Gastroesophageal sphincter (tissue), 4 donors: ENCODE measurements at regions not wholly inside any gene's neighbourhood (a gene's known extent, or its start where the extent isn't known, plus 50 kb on each side); places are given as distances from the start of the nearest gene placed in this dataset.

Experiments used
- ATAC-seq: fragments of 150-250 bp; one replicate; pipeline ENCODE4 v1.9.1; 2016; ENCODE audit warnings: mild to moderate bottlenecking, moderate library complexity
- H3K27ac ChIP-seq, 4 donors: fragments of 200-600 bp; sonication (generic) in 3 of 4; 1 replicate in 3 of 4; 2 replicates in 1 of 4; pipeline ENCODE4 v1.5.1; 2016 to 2019
- H3K27me3 ChIP-seq: fragments of 200-600 bp; sonication (generic); one replicate; pipeline ENCODE4 v1.5.1; 2019
- H3K36me3 ChIP-seq, 2 donors: fragments of 200-600 bp; sonication (generic); one replicate each; pipeline ENCODE4 v1.5.1; 2019; ENCODE audit warnings: control low read depth in 1 of 2
- H3K4me1 ChIP-seq, 3 donors: fragments of 200-600 bp; sonication (generic); 1 replicate in 2 of 3; 2 replicates in 1 of 3; pipeline ENCODE4 v1.5.1; 2016 to 2019; ENCODE audit warnings: control low read depth in 2 of 3
- H3K4me3 ChIP-seq, 2 donors: fragments of 200-600 bp; sonication (generic); one replicate each; pipeline ENCODE4 v1.5.1; 2019; ENCODE audit warnings: mild to moderate bottlenecking in 1 of 2, moderate library complexity in 1 of 2
- H3K9me3 ChIP-seq, 3 donors: fragments of 200-600 bp; sonication (generic); one replicate each; pipeline ENCODE4 v1.5.1; 2017 to 2019; ENCODE audit warnings: control low read depth in 2 of 3
- EP300 ChIP-seq: sonication (generic); formaldehyde crosslinking; IDR thresholded peaks from one replicate; pipeline ENCODE4 v1.6.1; 2017; ENCODE audit warnings: antibody characterized with exemption, mild to moderate bottlenecking
- POLR2A ChIP-seq, 2 donors: fragments of 450-650 bp; IDR thresholded peaks; one replicate each; pipeline ENCODE4 v1.6.1; 2017; ENCODE audit warnings: antibody characterized with exemption in 2 of 2, mild to moderate bottlenecking in 2 of 2, moderate library complexity in 1 of 2
- POLR2AphosphoS5 ChIP-seq: sonication (generic); formaldehyde crosslinking; IDR thresholded peaks from one replicate; pipeline ENCODE4 v1.6.1; 2017; ENCODE audit warnings: antibody characterized with exemption
- WGBS, 2 donors: methylation state at CpG; one replicate each; pipeline ENCODE4 v1.1.5; 2018; ENCODE audit warnings: low coverage in 1 of 2; 5-methylcytosine and 5-hydroxymethylcytosine counted together
- TF ChIP-seq, protein P1 (sequence below), 4 experiments: fragments of 200-600 bp in 2 of 4; fragments of 450-650 bp in 2 of 4; sonication (generic) in 1 of 4; IDR thresholded peaks; one replicate each; pipeline ENCODE4 v1.5.1; 2017 to 2019; ENCODE audit warnings: antibody characterized with exemption in 4 of 4, mild to moderate bottlenecking in 2 of 4, moderate library complexity in 2 of 4

DNA sequence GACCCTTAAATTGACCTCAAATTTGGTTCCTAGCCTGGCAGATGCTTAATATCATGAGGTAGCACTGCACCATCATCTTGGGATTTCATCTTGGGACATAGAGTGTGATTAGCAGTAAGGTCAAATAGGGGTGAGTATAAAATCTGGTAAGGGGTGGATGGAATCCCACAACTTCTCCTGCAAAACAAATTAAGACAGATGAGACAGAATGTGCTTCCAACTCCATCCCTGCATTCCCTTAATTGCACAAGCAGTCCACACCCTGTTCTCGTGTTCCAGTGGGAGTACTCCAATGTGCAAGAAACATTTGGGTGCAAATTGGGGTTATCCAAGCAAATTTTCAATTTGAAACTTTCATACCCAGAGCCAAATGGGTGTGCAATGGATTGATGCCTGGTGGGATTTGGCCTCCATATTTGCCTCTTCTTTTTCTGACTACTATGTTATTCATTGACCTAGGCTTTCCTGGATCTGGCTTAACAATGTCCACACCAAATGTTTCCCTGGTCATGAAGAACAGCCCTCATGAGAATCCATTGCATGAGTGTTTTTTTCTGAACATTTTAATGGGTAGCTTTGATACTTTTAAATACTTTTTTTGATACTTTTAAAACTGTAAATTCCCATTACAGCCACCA lies 785.0 kb upstream of the TSPY4 start:
- peak overlapping the region in 1 of 4 donors; percentile 19 for H3K27ac ChIP-seq
- WGBS, 2 donors, result 25% methylated on average over 1 of the region's 1 CpG; no CpG with 5 or more reads in 1 of the 2 donors
- no peak overlapping the region for H3K4me3 ChIP-seq
- no peak for ATAC-seq
- H3K36me3 ChIP-seq, result no peaks in the 10 kb centered on the region
- no peaks in the 10 kb centered on the region for H3K4me1 ChIP-seq
- no peaks in the 10 kb centered on the region for H3K9me3 ChIP-seq
- H3K27me3 ChIP-seq, result no peaks in the 10 kb centered on the region
- TF ChIP-seq POLR2A (IDR thresholded peaks at IDR 0.05), result no peak
- TF ChIP-seq POLR2AphosphoS5, result peak; percentile 39
- TF ChIP-seq EP300, result no peak

DNA sequence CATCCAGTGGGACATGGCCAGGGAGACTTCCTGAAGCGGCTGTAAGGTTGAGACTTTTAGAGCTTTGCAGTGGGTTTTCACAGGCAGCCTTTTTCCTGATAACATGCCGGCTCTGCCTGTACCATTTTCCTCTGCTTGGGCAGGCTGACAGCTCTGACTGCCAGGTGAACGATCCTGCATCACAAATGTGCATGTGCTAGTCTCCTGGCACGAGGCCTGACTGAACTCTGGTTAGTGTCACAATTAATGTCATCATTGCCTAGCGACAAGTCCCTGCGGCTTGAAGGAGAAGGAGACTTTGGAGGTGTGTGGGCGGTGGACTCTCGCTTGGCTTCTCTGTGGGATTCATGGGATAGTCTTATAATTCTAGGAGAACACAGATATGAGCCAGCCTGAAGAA lies 783.6 kb upstream of the TSPY4 start:
- Histone ChIP-seq H3K4me1 (no peaks in the 10 kb centered on the region), H3K4me3 (no peak overlapping the region), H3K27ac (no peak overlapping the region), H3K27me3 (no peaks in the 10 kb centered on the region), H3K36me3 (no peaks in the 10 kb centered on the region), H3K9me3 (no peaks in the 10 kb centered on the region)
- TF ChIP-seq, protein P1, sequence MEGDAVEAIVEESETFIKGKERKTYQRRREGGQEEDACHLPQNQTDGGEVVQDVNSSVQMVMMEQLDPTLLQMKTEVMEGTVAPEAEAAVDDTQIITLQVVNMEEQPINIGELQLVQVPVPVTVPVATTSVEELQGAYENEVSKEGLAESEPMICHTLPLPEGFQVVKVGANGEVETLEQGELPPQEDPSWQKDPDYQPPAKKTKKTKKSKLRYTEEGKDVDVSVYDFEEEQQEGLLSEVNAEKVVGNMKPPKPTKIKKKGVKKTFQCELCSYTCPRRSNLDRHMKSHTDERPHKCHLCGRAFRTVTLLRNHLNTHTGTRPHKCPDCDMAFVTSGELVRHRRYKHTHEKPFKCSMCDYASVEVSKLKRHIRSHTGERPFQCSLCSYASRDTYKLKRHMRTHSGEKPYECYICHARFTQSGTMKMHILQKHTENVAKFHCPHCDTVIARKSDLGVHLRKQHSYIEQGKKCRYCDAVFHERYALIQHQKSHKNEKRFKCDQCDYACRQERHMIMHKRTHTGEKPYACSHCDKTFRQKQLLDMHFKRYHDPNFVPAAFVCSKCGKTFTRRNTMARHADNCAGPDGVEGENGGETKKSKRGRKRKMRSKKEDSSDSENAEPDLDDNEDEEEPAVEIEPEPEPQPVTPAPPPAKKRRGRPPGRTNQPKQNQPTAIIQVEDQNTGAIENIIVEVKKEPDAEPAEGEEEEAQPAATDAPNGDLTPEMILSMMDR (IDR thresholded peaks at IDR 0.05), result no peak
- TF ChIP-seq POLR2AphosphoS5, result no peak
- TF ChIP-seq EP300, result no peak
- no peak for TF ChIP-seq POLR2A (IDR thresholded peaks at IDR 0.05)
- ATAC-seq, result no peak
- WGBS, 2 donors, result no CpG with 5 or more reads among the region's 8 CpGs

DNA sequence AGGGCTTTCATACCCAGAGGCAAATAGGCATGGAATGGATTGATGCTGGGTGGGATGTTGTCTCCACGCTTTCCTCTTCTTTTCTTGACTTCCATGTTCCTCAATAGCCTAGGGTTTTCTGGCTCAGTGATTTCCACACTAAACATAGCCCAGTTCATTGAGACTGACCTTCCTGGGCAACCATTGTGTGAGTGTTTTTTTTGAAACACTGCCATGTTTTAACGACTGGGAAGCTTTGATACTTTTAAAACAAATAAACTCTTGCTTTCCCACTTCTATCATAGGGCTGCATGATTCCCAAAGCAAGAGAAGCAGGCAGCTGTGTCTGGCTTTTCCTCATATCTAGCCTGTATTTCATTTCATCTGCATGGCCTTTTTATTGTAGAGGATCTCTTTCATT lies 775.9 kb upstream of the TSPY4 start:
- TF ChIP-seq POLR2A (IDR thresholded peaks at IDR 0.05), result no peak
- TF ChIP-seq POLR2AphosphoS5, result no peak
- TF ChIP-seq, protein P1 (IDR thresholded peaks at IDR 0.05), result no peak
- no peak for TF ChIP-seq EP300
- ATAC-seq, result no peak
- no peak overlapping the region for H3K4me3 ChIP-seq
- H3K36me3 ChIP-seq, result no peaks in the 10 kb centered on the region
- 40% methylated on average over 1 of the region's 2 CpGs; no CpG with 5 or more reads in 1 of the 2 donors for WGBS, 2 donors
- H3K9me3 ChIP-seq, result no peaks in the 10 kb centered on the region
- H3K4me1 ChIP-seq, result no peaks in the 10 kb centered on the region
- no peaks in the 10 kb centered on the region for H3K27me3 ChIP-seq
- H3K27ac ChIP-seq, result no peak overlapping the region

DNA sequence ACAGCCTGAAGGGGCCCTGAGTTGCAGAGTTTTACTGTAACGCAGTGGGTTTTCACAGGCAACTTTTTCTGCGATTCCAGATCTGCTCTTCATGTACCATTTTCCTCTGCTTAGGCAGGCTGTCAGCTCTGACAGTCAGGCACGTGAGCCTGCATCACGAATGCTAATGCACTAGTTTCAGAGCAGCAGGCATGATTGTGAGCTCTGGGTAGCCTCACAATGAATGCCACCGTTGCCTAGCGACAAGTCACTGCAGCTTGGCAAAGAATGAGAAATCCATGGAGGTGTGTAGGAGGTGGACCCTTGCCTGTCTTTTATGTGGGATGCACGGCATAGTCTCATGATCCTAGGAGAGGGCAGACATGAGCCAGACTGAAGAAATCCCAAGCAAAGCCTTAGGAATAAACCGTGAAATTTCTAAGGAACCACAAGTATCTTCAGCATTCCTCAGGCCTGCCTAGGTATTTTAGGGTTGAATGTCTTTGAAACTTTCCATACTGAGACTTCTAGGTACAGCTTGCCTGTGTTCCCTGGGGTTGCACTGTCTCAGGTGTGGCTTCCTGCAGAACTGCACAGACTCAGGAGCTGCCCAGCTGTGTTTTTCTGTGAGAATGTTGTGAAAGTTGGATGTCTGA lies 774.7 kb upstream of the TSPY4 start:
- no peaks in the 10 kb centered on the region for H3K9me3 ChIP-seq
- no peak for TF ChIP-seq POLR2A (IDR thresholded peaks at IDR 0.05)
- TF ChIP-seq EP300, result no peak
- TF ChIP-seq, protein P1 (IDR thresholded peaks at IDR 0.05), result no peak
- TF ChIP-seq POLR2AphosphoS5, result no peak
- no peak overlapping the region for H3K4me3 ChIP-seq
- WGBS, 2 donors, result 83% methylated on average over 3 of the region's 8 CpGs; no CpG with 5 or more reads in 1 of the 2 donors
- no peak for ATAC-seq
- no peaks in the 10 kb centered on the region for H3K4me1 ChIP-seq
- H3K27ac ChIP-seq, result no peak overlapping the region
- H3K36me3 ChIP-seq, result no peaks in the 10 kb centered on the region
- H3K27me3 ChIP-seq, result no peaks in the 10 kb centered on the region

DNA sequence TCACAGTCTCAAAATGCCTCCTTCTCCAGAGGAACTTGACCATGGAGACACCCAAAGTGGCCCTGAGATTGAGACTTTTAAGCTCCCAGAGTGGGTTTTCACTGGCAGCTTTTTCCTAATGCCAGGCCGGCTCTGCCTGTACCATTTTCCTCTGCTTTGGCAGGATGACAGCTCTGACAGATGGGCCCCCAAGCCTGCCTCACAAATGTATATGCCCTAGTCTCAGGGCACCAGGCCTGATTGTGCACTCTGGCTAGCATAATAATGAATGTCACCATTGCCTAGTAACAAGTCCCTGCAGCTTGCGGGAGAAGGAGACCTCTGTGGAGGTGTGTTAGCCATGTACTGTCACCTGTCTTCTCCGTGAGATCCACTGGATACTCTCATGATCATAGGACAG lies 772.8 kb upstream of the TSPY4 start:
- WGBS, 2 donors, result 80% methylated on average over 1 of the region's 3 CpGs; no CpG with 5 or more reads in 1 of the 2 donors

More for the DNA sequence above, 772.8 kb upstream of the TSPY4 start:
- Histone ChIP-seq H3K27ac (no peak overlapping the region), H3K4me1 (no peaks in the 10 kb centered on the region), H3K36me3 (no peaks in the 10 kb centered on the region), H3K9me3 (no peaks in the 10 kb centered on the region), H3K27me3 (no peaks in the 10 kb centered on the region), H3K4me3 (no peak overlapping the region)
- TF ChIP-seq, protein P1 (IDR thresholded peaks at IDR 0.05), result no peak
- TF ChIP-seq POLR2A (IDR thresholded peaks at IDR 0.05) (no peak), POLR2AphosphoS5 (no peak), EP300 (no peak)
- ATAC-seq, result no peak
